ENCODE measurements at regions not wholly inside any gene's neighbourhood (a gene's known extent, or its start where the extent isn't known, plus 50 kb on each side); places are given as distances from the start of the nearest gene placed in this dataset.
"Not testable (repeated sequence)": the region's sequence is repeated elsewhere in the genome, so short reads cannot be mapped to it uniquely, and the experiment has no call there.

GRCh38 chr14:30257946-30258661, 300.9 kb upstream of the G2E3 start:
- no peak for DNase-seq (ENCODE audit: low read depth in 2 of 2, low spot score in 1 of 2)

GRCh38 chr14:30260833-30261607, 297.9 kb upstream of the G2E3 start:
- DNase-seq (ENCODE audit: low read depth in 2 of 2, low spot score in 1 of 2) = no peak

- no peak for DNase-seq (ENCODE audit: low read depth in 2 of 2, low spot score in 1 of 2)
Measured at GRCh38 chr14:30264161-30264560, 294.8 kb upstream of the G2E3 start.

GRCh38 chr14:30266290-30266689, 292.7 kb upstream of the G2E3 start:
- DNase-seq (ENCODE audit: low read depth in 2 of 2, low spot score in 1 of 2) = no peak

- DNase-seq (ENCODE audit: low read depth in 2 of 2, low spot score in 1 of 2) = no peak
Measured at GRCh38 chr14:30267141-30267540, 291.8 kb upstream of the G2E3 start.

- peak in 1 of 2 donors; percentile 3 for DNase-seq (ENCODE audit: low read depth in 2 of 2, low spot score in 1 of 2)
Measured at GRCh38 chr14:30270200-30271161, 288.5 kb upstream of the G2E3 start.

GRCh38 chr14:30271811-30272323, 287.1 kb upstream of the G2E3 start:
- DNase-seq (ENCODE audit: low read depth in 2 of 2, low spot score in 1 of 2) = no peak

GRCh38 chr14:30272848-30273832, 285.8 kb upstream of the G2E3 start:
- no peak for DNase-seq (ENCODE audit: low read depth in 2 of 2, low spot score in 1 of 2)

- no peak for DNase-seq (ENCODE audit: low read depth in 2 of 2, low spot score in 1 of 2)
Measured at GRCh38 chr14:30275604-30276003, 283.4 kb upstream of the G2E3 start.

GRCh38 chr14:30277268-30277667, 281.7 kb upstream of the G2E3 start:
- DNase-seq (ENCODE audit: low read depth in 2 of 2, low spot score in 1 of 2) = no peak

- not testable (repeated sequence) for DNase-seq (ENCODE audit: low read depth in 2 of 2, low spot score in 1 of 2)
Measured at GRCh38 chr14:30278856-30279255, 280.1 kb upstream of the G2E3 start.

GRCh38 chr14:30283822-30284446, 275.0 kb upstream of the G2E3 start:
- no peak for DNase-seq (ENCODE audit: low read depth in 2 of 2, low spot score in 1 of 2)

- DNase-seq (ENCODE audit: low read depth in 2 of 2, low spot score in 1 of 2) = no peak
Measured at GRCh38 chr14:30284808-30285207, 274.1 kb upstream of the G2E3 start.

- no peak for DNase-seq (ENCODE audit: low read depth in 2 of 2, low spot score in 1 of 2)
Measured at GRCh38 chr14:30287579-30288445, 271.1 kb upstream of the G2E3 start.

- no peak for DNase-seq (ENCODE audit: low read depth in 2 of 2, low spot score in 1 of 2)
Measured at GRCh38 chr14:30290001-30290400, 269.0 kb upstream of the G2E3 start.

GRCh38 chr14:30291216-30291615, 267.7 kb upstream of the G2E3 start:
- no peak for DNase-seq (ENCODE audit: low read depth in 2 of 2, low spot score in 1 of 2)

- DNase-seq (ENCODE audit: low read depth in 2 of 2, low spot score in 1 of 2) = no peak
Measured at GRCh38 chr14:30292541-30292940, 266.4 kb upstream of the G2E3 start.

- no peak for DNase-seq (ENCODE audit: low read depth in 2 of 2, low spot score in 1 of 2)
Measured at GRCh38 chr14:30295980-30296379, 263.0 kb upstream of the G2E3 start.

Data from stimulated activated CD8-positive, alpha-beta memory T cell treated with anti-CD3 and anti-CD28 coated beads, Interleukin-4, amount 100 ng/mL, for 4 hours (primary cell).